ENCODE measurements at regions not wholly inside any gene's neighbourhood (a gene's known extent, or its start where the extent isn't known, plus 50 kb on each side); places are given as distances from the start of the nearest gene placed in this dataset.

DNA sequence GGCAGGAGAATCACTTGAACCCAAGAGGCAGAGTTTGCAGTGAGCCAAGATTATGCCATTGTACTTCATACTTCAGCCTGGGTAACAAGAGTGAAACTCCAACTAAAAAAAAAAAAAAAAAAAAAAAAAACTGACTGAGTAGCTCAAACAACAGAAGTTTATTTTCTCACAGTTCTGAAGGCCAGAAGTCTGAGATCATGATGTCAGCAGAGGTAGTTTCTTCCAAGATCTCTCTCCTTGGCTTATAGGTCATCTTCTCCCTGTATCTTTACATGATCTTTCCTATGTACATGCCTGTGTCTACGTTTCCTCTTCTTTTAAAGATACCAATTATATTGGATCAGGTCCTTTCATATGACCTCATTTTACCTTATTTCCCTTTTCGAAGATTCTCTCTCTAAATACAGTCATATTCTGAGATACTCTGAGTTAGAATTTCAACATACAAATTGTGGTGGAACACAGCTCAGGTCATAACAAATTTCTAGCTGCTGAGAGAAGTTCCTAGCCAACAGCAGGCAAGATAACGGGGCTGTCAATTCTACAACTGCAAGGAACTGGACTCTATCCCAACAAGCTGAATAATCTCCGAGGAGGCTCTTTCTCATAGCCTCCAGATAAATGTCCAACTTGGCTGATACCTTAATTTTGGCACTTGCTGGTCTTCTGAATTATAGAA, 187.7 kb upstream of the ADAMTS5 start:
- Histone ChIP-seq H3K4me3 (ENCODE audit: low read length) (no peak overlapping the region), H3K9me3 (ENCODE audit: low read length) (peaks cover 36% of the 10 kb centered on the region)

DNA sequence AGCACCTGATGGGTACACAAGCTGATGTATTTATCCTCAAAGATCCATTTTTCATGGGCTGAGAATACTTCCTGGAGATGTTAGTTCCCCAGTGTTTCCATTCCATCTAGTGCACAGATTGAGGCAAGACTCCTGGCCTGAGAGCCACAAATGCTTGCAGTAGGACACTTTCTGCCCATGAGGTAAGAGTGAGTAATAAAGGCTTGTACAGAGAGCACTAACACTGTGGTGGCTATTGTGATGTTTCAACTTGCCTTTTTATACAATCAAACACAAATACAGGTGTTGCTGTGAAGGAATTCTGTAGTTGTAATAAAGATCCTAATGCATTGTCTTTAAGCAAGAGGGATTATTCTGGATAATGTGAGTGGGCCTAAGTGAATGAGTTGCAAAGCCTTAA, 186.1 kb upstream of the ADAMTS5 start:
- no peak overlapping the region for H2AFZ ChIP-seq (ENCODE audit: low read length)
- H3K9me3 ChIP-seq (ENCODE audit: low read length), result peaks cover 34% of the 10 kb centered on the region
- no peak overlapping the region for H3K9ac ChIP-seq (ENCODE audit: low read length)
- H3K9me2 ChIP-seq (replicated peaks; ENCODE audit: insufficient read depth, low read length), result no peaks in the 10 kb centered on the region
- no peaks in the 10 kb centered on the region for H3K27me3 ChIP-seq (ENCODE audit: low read length)
- H3K36me3 ChIP-seq (ENCODE audit: insufficient read depth, low read length), result no peaks in the 10 kb centered on the region
- no peak overlapping the region for H3K4me3 ChIP-seq (ENCODE audit: low read length)
- no peak overlapping the region for H3K27ac ChIP-seq (ENCODE audit: low read length)
- no peak for DNase-seq
- H3K4me1 ChIP-seq (ENCODE audit: low read length), result no peaks in the 10 kb centered on the region
- no peaks in the 10 kb centered on the region for H4K20me1 ChIP-seq (ENCODE audit: insufficient read depth, low read depth, low read length)
- H3K79me2 ChIP-seq (ENCODE audit: low read length), result no peaks in the 10 kb centered on the region
- no peak overlapping the region for H3K4me2 ChIP-seq (ENCODE audit: low read depth, low read length, poor library complexity, severe bottlenecking)

More for the DNA sequence above, 187.7 kb upstream of the ADAMTS5 start:
- H3K4me2 ChIP-seq (ENCODE audit: low read depth, low read length, poor library complexity, severe bottlenecking), result no peak overlapping the region
- no peak overlapping the region for H3K9ac ChIP-seq (ENCODE audit: low read length)
- H4K20me1 ChIP-seq (ENCODE audit: insufficient read depth, low read depth, low read length), result no peaks in the 10 kb centered on the region
- no peaks in the 10 kb centered on the region for H3K9me2 ChIP-seq (replicated peaks; ENCODE audit: insufficient read depth, low read length)
- H3K4me1 ChIP-seq (ENCODE audit: low read length), result no peaks in the 10 kb centered on the region
- no peak overlapping the region for H2AFZ ChIP-seq (ENCODE audit: low read length)
- no peaks in the 10 kb centered on the region for H3K36me3 ChIP-seq (ENCODE audit: insufficient read depth, low read length)
- H3K79me2 ChIP-seq (ENCODE audit: low read length), result no peaks in the 10 kb centered on the region
- no peaks in the 10 kb centered on the region for H3K27me3 ChIP-seq (ENCODE audit: low read length)
- no peak overlapping the region for H3K27ac ChIP-seq (ENCODE audit: low read length)
- DNase-seq, result no peak

DNA sequence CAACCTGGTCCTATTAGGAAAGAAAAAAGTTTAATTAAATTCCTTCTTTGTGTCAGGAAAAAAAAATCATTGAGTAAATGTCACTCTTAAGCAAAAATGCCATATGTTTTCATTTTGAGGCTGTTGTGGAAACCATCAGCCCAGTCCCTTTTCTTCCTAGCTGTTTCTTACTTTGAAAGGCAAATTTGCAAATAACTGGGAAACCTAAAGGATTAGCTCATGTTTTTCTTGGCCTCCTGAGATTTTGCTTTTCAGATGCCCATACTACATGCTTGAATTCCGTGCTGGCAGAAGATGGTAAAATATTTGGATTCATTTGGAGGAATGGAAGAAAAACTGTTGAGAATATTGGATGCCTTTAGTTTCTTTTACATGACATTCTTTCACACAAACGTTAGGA, 182.1 kb upstream of the ADAMTS5 start:
- Histone ChIP-seq H3K27ac (ENCODE audit: low read length) (no peak overlapping the region), H3K36me3 (ENCODE audit: insufficient read depth, low read length) (no peaks in the 10 kb centered on the region), H3K9ac (ENCODE audit: low read length) (no peak overlapping the region), H3K4me1 (ENCODE audit: low read length) (no peaks in the 10 kb centered on the region), H3K9me2 (replicated peaks; ENCODE audit: insufficient read depth, low read length) (no peaks in the 10 kb centered on the region), H4K20me1 (ENCODE audit: insufficient read depth, low read depth, low read length) (no peaks in the 10 kb centered on the region), H3K4me2 (ENCODE audit: low read depth, low read length, poor library complexity, severe bottlenecking) (no peak overlapping the region), H3K9me3 (ENCODE audit: low read length) (peaks cover 31% of the 10 kb centered on the region), H3K27me3 (ENCODE audit: low read length) (no peaks in the 10 kb centered on the region), H2AFZ (ENCODE audit: low read length) (no peak overlapping the region), H3K4me3 (ENCODE audit: low read length) (no peak overlapping the region), H3K79me2 (ENCODE audit: low read length) (no peaks in the 10 kb centered on the region)
- DNase-seq, result no peak

DNA sequence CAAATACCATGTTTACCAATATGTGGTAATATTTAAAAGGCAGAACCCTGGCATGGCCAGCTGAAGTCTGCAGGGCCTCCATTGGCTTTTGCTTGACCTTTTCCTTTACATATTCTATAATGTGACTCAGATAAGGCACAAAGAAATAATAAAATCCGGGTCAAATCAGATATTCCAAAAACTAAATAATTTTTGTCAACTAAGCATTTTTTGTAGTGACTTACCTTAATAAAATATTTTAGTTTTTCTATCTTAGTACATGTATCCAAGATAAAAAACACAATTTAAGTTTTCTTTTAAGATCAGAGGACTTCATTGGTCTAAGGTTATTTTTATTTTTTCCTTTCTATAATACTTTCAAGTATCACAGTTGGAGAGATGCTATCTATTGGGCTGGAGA, 179.4 kb upstream of the ADAMTS5 start:
- H3K36me3 ChIP-seq (ENCODE audit: insufficient read depth, low read length), result no peaks in the 10 kb centered on the region
- peaks cover 19% of the 10 kb centered on the region for H3K9me3 ChIP-seq (ENCODE audit: low read length)
- H3K4me1 ChIP-seq (ENCODE audit: low read length), result no peaks in the 10 kb centered on the region
- H3K4me2 ChIP-seq (ENCODE audit: low read depth, low read length, poor library complexity, severe bottlenecking), result no peak overlapping the region
- H3K9ac ChIP-seq (ENCODE audit: low read length), result no peak overlapping the region
- no peak overlapping the region for H2AFZ ChIP-seq (ENCODE audit: low read length)
- no peaks in the 10 kb centered on the region for H3K79me2 ChIP-seq (ENCODE audit: low read length)
- no peaks in the 10 kb centered on the region for H3K27me3 ChIP-seq (ENCODE audit: low read length)
- no peak overlapping the region for H3K4me3 ChIP-seq (ENCODE audit: low read length)
- no peaks in the 10 kb centered on the region for H3K9me2 ChIP-seq (replicated peaks; ENCODE audit: insufficient read depth, low read length)
- H4K20me1 ChIP-seq (ENCODE audit: insufficient read depth, low read depth, low read length), result no peaks in the 10 kb centered on the region
- H3K27ac ChIP-seq (ENCODE audit: low read length), result no peak overlapping the region
- no peak for DNase-seq

DNA sequence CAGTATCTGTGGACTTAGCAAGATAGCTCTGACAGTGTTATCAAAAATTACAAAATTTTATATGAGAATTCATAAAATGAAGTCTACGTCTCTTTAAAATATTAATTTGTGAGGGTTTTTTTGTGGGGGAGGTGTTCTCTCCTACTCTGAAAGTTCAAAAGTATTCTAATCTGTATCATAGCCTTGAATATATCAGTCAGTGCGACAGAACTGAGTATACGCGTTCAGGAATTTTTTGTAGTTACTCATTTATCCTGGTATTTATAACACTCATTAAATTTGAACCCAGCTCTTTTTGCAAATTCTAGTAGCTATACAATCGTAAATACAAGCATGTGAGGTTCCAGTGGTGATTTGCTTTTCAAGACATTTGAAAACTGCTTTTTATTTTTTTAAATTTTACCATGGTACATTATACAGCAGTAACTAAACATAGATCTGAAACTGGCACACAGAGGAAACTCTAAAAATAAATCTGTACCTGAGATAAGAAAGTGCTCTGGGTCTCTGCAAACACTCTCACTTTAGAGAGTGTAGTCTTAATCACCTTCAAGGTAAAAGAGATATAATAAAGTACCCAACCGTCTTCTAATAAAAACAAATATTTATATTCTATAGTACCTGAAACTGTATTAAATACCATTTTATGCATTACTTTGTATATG, 178.4 kb upstream of the ADAMTS5 start:
- Histone ChIP-seq H3K4me1 (ENCODE audit: low read length) (no peaks in the 10 kb centered on the region), H4K20me1 (ENCODE audit: insufficient read depth, low read depth, low read length) (no peaks in the 10 kb centered on the region), H3K36me3 (ENCODE audit: insufficient read depth, low read length) (no peaks in the 10 kb centered on the region), H3K79me2 (ENCODE audit: low read length) (no peaks in the 10 kb centered on the region), H3K9ac (ENCODE audit: low read length) (no peak overlapping the region), H3K9me3 (ENCODE audit: low read length) (peaks cover 19% of the 10 kb centered on the region), H3K4me2 (ENCODE audit: low read depth, low read length, poor library complexity, severe bottlenecking) (no peak overlapping the region), H2AFZ (ENCODE audit: low read length) (no peak overlapping the region), H3K9me2 (replicated peaks; ENCODE audit: insufficient read depth, low read length) (no peaks in the 10 kb centered on the region), H3K4me3 (ENCODE audit: low read length) (no peak overlapping the region), H3K27ac (ENCODE audit: low read length) (no peak overlapping the region), H3K27me3 (ENCODE audit: low read length) (no peaks in the 10 kb centered on the region)
- DNase-seq, result no peak

DNA sequence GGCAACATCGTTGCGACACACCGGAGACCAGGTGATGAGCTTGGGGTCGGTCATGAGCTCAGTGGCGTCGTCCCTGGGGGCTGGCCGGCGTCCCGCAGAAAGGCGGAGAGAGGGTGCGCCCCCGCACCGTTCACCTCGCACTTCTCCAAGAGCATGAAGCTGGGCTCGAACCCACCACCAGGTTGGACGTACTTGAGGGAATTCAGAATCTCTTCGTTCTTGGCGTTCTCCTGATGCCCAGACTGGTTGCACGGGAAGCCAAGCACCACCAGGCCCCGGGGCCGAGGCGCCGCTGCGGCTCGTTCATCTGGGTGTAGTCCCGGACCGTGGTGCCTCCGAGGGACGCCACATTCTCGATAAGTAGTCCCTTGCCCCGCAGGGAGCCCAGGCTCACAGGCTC, 176.6 kb upstream of the ADAMTS5 start:
- no peak for DNase-seq
- Histone ChIP-seq H3K9ac (ENCODE audit: low read length) (no peak overlapping the region), H3K9me3 (ENCODE audit: low read length) (peaks cover 22% of the 10 kb centered on the region), H2AFZ (ENCODE audit: low read length) (no peak overlapping the region), H3K4me2 (ENCODE audit: low read depth, low read length, poor library complexity, severe bottlenecking) (no peak overlapping the region), H3K27me3 (ENCODE audit: low read length) (no peaks in the 10 kb centered on the region), H3K9me2 (replicated peaks; ENCODE audit: insufficient read depth, low read length) (no peaks in the 10 kb centered on the region), H3K79me2 (ENCODE audit: low read length) (no peaks in the 10 kb centered on the region), H3K4me3 (ENCODE audit: low read length) (no peak overlapping the region), H3K36me3 (ENCODE audit: insufficient read depth, low read length) (no peaks in the 10 kb centered on the region), H3K4me1 (ENCODE audit: low read length) (no peaks in the 10 kb centered on the region), H3K27ac (ENCODE audit: low read length) (no peak overlapping the region), H4K20me1 (ENCODE audit: insufficient read depth, low read depth, low read length) (no peaks in the 10 kb centered on the region)

DNA sequence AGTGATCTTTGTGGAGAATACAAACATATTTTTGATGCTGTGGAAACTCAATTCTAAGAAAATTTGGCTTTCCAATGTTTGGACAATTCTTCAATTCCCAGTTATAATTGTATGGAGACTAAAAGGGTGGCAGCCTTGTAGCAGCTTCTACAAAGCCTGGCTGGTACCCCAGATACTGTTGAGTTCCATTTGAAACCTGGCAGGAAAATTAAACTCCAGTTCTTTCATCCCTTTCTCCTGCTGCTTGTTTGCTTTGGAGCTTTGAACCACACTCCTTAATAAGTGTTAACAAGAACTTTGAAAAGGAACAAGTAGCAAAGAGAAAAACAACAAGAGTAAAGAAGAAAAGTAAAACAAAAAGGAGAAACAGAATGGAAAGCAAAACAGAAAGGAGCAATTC, 172.6 kb upstream of the ADAMTS5 start:
- Histone ChIP-seq H4K20me1 (ENCODE audit: insufficient read depth, low read depth, low read length) (no peaks in the 10 kb centered on the region), H3K36me3 (ENCODE audit: insufficient read depth, low read length) (no peaks in the 10 kb centered on the region), H3K27ac (ENCODE audit: low read length) (no peak overlapping the region), H3K4me3 (ENCODE audit: low read length) (no peak overlapping the region), H3K79me2 (ENCODE audit: low read length) (no peaks in the 10 kb centered on the region), H3K9me2 (replicated peaks; ENCODE audit: insufficient read depth, low read length) (no peaks in the 10 kb centered on the region), H3K9me3 (ENCODE audit: low read length) (peaks cover 26% of the 10 kb centered on the region), H2AFZ (ENCODE audit: low read length) (no peak overlapping the region), H3K27me3 (ENCODE audit: low read length) (no peaks in the 10 kb centered on the region), H3K9ac (ENCODE audit: low read length) (no peak overlapping the region), H3K4me2 (ENCODE audit: low read depth, low read length, poor library complexity, severe bottlenecking) (no peak overlapping the region), H3K4me1 (ENCODE audit: low read length) (no peaks in the 10 kb centered on the region)
- no peak for DNase-seq

DNA sequence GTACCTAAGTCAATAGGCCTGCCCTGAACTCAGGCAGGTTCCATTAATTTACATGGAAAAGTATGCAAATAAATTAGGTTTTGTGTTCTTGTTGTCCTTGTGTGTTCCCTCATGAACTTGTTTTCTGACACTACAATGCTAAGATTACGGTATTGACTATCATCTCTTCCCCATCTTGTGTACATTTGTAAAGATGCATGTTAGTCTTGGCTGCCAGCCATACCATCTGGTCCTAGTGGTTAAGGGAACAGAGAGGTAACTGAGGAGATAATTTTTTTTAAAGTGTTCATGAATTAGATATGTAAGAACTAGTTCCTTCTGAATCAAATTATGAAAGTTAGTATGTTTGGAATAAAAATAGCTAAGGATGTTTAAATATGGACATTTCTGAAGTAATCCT, 167.6 kb upstream of the ADAMTS5 start:
- H3K9me3 ChIP-seq (ENCODE audit: low read length), result peaks cover 30% of the 10 kb centered on the region
- H3K79me2 ChIP-seq (ENCODE audit: low read length), result no peaks in the 10 kb centered on the region
- H3K9ac ChIP-seq (ENCODE audit: low read length), result no peak overlapping the region
- no peak overlapping the region for H3K4me3 ChIP-seq (ENCODE audit: low read length)
- no peak for DNase-seq
- no peaks in the 10 kb centered on the region for H3K36me3 ChIP-seq (ENCODE audit: insufficient read depth, low read length)
- no peak overlapping the region for H3K27ac ChIP-seq (ENCODE audit: low read length)
- H2AFZ ChIP-seq (ENCODE audit: low read length), result no peak overlapping the region
- no peak overlapping the region for H3K4me2 ChIP-seq (ENCODE audit: low read depth, low read length, poor library complexity, severe bottlenecking)
- no peaks in the 10 kb centered on the region for H3K4me1 ChIP-seq (ENCODE audit: low read length)
- no peaks in the 10 kb centered on the region for H3K9me2 ChIP-seq (replicated peaks; ENCODE audit: insufficient read depth, low read length)
- H4K20me1 ChIP-seq (ENCODE audit: insufficient read depth, low read depth, low read length), result no peaks in the 10 kb centered on the region
- H3K27me3 ChIP-seq (ENCODE audit: low read length), result no peaks in the 10 kb centered on the region
